Stimulated activated CD8-positive, alpha-beta memory T cell treated with anti-CD3 and anti-CD28 coated beads, Interleukin-15, amount 100 ng/mL, for 4 hours (primary cell): ENCODE measurements at regions not wholly inside any gene's neighbourhood (a gene's known extent, or its start where the extent isn't known, plus 50 kb on each side); places are given as distances from the start of the nearest gene placed in this dataset.
A peak's percentile ranks its signal among the peaks of the same experiment; 100 is the strongest.

ENCODE experiments used
- DNase-seq, 2 donors: peaks; one replicate each; pipeline ENCODE4 v3.0.0-alpha.2; 2020; ENCODE audit warnings: low read depth in 2 of 2

GRCh38 chr2:8580316-8581233 lies 101.3 kb upstream of the ID2 start:
- no peak for DNase-seq

- DNase-seq = no peak
Measured at GRCh38 chr2:8581234-8581561, 100.7 kb upstream of the ID2 start.

GRCh38 chr2:8581601-8582041 lies 100.2 kb upstream of the ID2 start:
- no peak for DNase-seq

DNA sequence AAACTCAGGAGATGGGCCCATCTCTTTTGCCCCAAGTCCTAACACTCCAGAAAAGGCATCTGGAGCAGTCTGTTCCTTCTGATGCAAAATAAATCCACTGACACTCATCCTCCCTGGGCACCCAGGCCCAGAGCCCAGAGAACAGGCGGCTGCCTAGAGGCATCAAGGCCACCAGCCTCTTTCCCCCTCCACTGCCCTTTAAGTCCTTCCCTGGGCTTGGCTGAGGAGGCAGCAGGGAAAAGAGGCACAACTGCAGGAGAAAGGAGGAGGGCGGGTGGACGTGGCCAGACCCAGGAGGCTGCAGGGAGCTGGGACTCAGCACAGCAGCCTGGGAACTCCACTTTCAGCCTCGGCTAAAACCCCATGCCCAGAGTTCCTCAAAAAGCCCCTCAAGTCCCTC lies 99.7 kb upstream of the ID2 start:
- no peak for DNase-seq

DNA sequence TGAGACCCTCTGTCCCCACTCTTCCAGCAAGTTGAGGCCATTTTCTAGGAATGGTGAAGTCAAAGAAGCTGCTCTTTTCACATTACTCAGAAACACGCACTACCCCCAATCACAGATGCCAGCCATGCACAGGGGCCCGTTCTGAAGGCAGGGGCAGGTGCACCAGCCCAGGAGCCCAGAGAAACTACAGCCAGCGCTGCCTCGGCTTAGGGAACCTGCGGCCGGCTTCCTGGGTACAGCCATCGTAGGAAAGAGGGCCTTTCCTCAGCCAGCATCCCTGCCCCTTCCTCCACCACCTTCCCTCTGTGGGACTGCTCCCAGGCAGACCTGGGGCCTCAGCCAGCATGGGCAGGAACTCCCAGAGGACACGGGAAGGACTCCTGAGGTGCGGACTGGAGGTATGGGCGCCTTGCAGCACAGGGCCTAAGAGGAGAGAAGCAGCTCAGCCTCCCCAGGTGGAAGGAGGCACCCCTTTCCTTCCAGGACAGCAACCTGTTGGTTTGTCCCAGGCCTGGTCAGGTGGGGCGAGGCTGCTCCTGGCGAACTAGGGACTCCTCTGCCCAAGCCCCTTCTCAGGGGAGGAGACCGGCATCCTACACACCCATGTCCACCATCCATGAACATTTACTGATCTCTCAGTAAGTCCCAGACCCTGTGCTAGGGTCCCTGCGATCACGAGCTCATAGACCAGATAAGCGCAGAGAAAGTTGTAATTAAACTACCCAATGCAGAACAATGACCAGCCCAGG lies 99.0 kb upstream of the ID2 start:
- DNase-seq = no peak

DNA sequence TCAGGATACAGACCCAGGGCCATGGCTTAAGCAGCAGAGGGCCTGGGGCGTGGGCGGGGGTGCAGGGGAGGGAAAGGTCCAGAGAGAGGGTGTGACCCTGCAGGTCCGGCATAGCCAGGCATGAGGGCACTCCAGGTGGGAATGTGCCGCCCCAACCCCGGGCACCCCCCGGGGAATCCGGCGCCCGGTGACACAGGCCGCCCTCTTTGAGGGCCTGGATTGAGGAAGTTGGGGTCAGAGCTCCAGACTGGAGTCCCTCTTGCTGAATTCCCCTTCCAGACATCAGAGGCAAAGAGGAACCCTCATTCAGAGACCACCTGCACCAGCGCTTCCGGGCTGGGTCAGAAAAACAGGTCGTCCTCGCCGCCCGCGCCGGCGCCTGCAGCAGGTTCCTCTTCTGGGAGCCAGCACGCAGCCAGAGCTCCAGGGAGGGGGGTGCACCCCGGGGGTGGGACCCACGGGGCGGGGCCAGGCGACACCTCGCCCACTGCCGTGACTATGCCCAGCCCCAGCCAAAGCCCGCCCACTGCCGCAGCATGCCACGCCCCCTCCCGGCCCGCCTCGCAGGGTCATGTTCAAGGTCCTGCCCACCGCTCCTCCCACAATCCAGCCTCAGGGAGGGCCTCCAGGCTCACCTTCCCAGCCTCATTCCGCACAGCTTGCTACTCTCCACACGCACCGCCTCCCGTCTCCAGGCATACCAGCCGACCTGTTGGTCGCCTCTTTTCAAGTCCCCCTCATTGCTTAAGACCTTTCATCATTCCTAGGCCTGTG lies 98.3 kb upstream of the ID2 start:
- peak; percentile 64 to 78 for DNase-seq

DNA sequence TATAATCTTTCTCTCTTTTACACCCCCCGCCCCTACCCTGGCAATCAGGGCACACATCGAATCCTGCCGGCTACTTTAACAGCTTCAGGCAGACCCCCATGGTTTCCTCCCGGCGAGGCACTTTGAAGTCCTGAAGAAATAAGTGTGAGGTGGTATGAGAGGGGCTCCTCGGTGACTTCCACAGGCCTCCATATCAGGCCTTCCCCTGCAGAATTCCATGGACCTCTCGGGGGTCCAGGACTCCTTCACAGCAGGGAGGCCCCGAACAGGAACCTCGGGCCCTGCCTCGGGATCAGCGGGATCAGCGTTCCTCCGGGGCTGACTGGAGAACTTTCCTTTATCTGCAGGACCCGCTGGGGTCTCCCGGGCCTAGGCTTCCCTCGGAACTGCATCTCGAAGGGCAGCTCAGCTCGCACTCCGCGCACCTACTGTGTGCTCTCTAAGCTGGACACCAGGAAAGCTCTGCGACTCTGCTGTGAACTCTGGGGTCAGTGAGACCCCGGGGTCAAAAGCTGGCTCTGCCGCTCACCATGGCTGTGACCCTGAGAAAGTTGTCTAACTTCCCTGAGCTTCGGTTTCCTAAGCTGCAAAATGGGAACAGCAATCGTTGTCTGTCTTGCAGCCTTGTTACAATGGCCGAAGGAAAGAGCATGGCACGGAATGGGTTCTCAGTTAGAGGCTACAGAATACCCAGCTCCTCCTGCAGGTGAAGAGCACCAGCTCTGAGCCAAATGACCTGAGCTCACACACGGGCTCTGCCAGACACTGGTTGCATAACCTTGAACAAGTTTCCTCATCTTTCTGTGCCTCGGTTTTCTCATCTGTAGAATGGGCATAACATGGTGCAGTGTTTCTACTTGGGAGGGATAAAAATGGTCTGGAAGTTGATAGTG lies 97.4 kb upstream of the ID2 start:
- no peak for DNase-seq

GRCh38 chr2:8586457-8587051 lies 95.3 kb upstream of the ID2 start:
- DNase-seq = no peak

- no peak for DNase-seq
Measured at GRCh38 chr2:8587251-8587791, 94.5 kb upstream of the ID2 start.

GRCh38 chr2:8587920-8588830 lies 93.7 kb upstream of the ID2 start:
- DNase-seq = no peak

GRCh38 chr2:8588831-8589191 lies 93.0 kb upstream of the ID2 start:
- DNase-seq = no peak

GRCh38 chr2:8589721-8590120 lies 92.1 kb upstream of the ID2 start:
- DNase-seq = no peak

DNA sequence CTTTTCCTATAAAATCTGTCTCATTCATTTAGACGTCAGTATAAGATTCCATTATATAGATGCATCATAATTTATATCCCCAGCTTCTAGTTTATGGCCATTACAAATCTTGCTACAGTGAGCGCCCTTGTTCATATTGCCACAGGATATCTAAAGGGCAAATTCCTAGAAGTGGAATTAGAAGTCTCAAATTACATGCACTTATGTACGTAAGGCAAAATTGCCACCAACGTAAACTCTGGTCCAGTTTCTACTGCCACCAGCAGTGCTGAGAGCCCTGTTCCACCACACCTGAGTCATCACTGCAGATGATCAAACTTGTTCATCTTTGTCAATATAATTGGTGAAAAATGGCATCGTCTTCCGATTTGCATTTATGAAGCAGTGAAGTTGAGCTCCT lies 90.9 kb upstream of the ID2 start:
- DNase-seq = no peak

DNA sequence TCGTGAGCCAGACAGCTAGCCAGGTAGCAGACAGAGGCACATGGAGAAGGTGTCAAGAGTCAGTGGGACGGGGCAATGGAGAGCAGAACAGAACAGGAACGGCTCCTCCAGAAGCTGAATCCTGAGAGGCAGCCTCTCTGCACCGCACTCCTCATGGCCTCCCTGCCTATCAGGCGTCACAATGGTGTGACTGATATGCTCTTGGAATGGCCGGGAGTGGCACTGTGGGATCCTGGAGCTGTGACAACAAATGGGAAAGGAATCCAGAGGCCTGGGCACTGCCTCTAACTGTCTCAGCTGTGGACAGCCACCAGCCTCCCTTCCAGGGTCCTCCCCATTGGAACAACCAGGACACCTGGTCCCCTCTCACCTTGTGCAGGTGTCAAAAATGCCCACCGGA lies 89.1 kb upstream of the ID2 start:
- DNase-seq = no peak

GRCh38 chr2:8593243-8593642 lies 88.6 kb upstream of the ID2 start:
- DNase-seq = no peak

- DNase-seq = no peak
Measured at GRCh38 chr2:8594731-8595427, 87.0 kb upstream of the ID2 start.

DNA sequence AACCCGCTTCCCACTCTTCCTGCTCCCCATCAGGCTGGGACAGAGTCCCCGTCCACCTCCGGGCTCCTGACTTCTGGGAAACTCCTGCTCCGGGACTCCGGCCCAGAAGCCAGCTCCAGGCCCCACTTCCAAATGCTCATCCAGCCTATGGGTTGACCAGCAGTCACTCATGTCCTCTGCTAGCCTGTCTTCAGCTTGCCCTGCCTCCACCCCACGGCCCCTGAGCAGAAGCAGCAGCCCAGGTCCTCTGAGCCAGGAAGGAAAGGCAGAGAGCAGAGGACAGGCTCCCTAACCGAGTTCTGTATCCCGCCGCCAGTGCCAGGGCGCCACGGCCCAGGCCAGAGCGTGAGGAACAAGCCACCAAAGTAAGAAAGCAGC lies 86.4 kb upstream of the ID2 start:
- DNase-seq = no peak

- DNase-seq = no peak
Measured at GRCh38 chr2:8595811-8596600, 85.8 kb upstream of the ID2 start.
